DND-41 (cell line): ENCODE measurements at regions not wholly inside any gene's neighbourhood (a gene's known extent, or its start where the extent isn't known, plus 50 kb on each side); places are given as distances from the start of the nearest gene placed in this dataset.

ENCODE experiments used
- CTCF ChIP-seq: IDR thresholded peaks from 2 replicates; pipeline ENCODE4 v1.5.1; 2012; ENCODE audit warnings: borderline replicate concordance, low read length, moderate library complexity, mild to moderate bottlenecking; ENCODE audit not compliant: poor library complexity, severe bottlenecking; ENCODE audit errors: extremely low read depth
- EZH2 ChIP-seq: IDR thresholded peaks from 3 replicates; pipeline ENCODE4 v1.6.1; 2012; ENCODE audit warnings: borderline replicate concordance, low read depth, mild to moderate bottlenecking, moderate library complexity, low read length, inconsistent platforms; ENCODE audit not compliant: severe bottlenecking

GRCh38 chr13:40409278-40409677, 257.2 kb downstream of the FOXO1 start:
- no peak for TF ChIP-seq EZH2
- no peak for TF ChIP-seq CTCF
